Mucosa of gallbladder (tissue), 1 donor: ENCODE measurements at regions not wholly inside any gene's neighbourhood (a gene's known extent, or its start where the extent isn't known, plus 50 kb on each side); places are given as distances from the start of the nearest gene placed in this dataset.

Experiments
- DNase-seq: peaks from one replicate; pipeline ENCODE4 v3.0.0-alpha.2; 2020; ENCODE audit warnings: low spot score
- donor health status: DM: no; HTN: no; CAD: no.

- DNase-seq, result no peak
Observed at GRCh38 chr6:99219788-99220187, 129.7 kb downstream of the FAXC start.

- no peak for DNase-seq
Observed at GRCh38 chr6:99216959-99217358, 132.5 kb downstream of the FAXC start.

GRCh38 chr6:99195986-99196655, 153.4 kb downstream of the FAXC start:
- no peak for DNase-seq

- DNase-seq, result no peak
Observed at GRCh38 chr6:99192561-99192960, 156.9 kb downstream of the FAXC start.

- DNase-seq, result no peak
Observed at GRCh38 chr6:99189823-99190721, 159.4 kb downstream of the FAXC start.

- DNase-seq, result no peak
Observed at GRCh38 chr6:99187429-99187828, 162.0 kb downstream of the FAXC start.

GRCh38 chr6:99186417-99186816, 163.1 kb downstream of the FAXC start:
- DNase-seq, result no peak

- no peak for DNase-seq
Observed at GRCh38 chr6:99185525-99185924, 163.9 kb downstream of the FAXC start.

GRCh38 chr6:99184696-99185095, 164.8 kb downstream of the FAXC start:
- DNase-seq, result no peak

- no peak for DNase-seq
Observed at GRCh38 chr6:99183066-99183465, 166.4 kb downstream of the FAXC start.

GRCh38 chr6:99181174-99181573, 168.3 kb downstream of the FAXC start:
- no peak for DNase-seq

- no peak for DNase-seq
Observed at GRCh38 chr6:99178168-99178567, 171.3 kb downstream of the FAXC start.

GRCh38 chr6:99177736-99178135, 171.7 kb downstream of the FAXC start:
- DNase-seq, result no peak

- DNase-seq, result no peak
Observed at GRCh38 chr6:99165838-99166237, 183.6 kb downstream of the FAXC start.

- DNase-seq, result no peak
Observed at GRCh38 chr6:99152347-99152643, 197.2 kb downstream of the FAXC start.

GRCh38 chr6:99151634-99152346, 197.7 kb downstream of the FAXC start:
- DNase-seq, result no peak

GRCh38 chr6:99148761-99149160, 200.7 kb downstream of the FAXC start:
- no peak for DNase-seq

GRCh38 chr6:99148111-99148510, 200.4 kb upstream of the FBXL4 start:
- DNase-seq, result no peak

- DNase-seq, result no peak
Observed at GRCh38 chr6:99147206-99147605, 199.5 kb upstream of the FBXL4 start.

- no peak for DNase-seq
Observed at GRCh38 chr6:99146711-99147110, 199.0 kb upstream of the FBXL4 start.

- no peak for DNase-seq
Observed at GRCh38 chr6:99145738-99146137, 198.0 kb upstream of the FBXL4 start.

GRCh38 chr6:99143108-99143861, 195.5 kb upstream of the FBXL4 start:
- peak; percentile 12 for DNase-seq
